Smooth muscle cell (in vitro differentiated cells): ENCODE measurements at regions not wholly inside any gene's neighbourhood (a gene's known extent, or its start where the extent isn't known, plus 50 kb on each side); places are given as distances from the start of the nearest gene placed in this dataset.
"Not testable (repeated sequence)": the region's sequence is repeated elsewhere in the genome, so short reads cannot be mapped to it uniquely, and the experiment has no call there.

ENCODE experiments used
- DNase-seq: peaks from one replicate; lab custom pipeline; 2025; ENCODE audit not compliant: unreplicated experiment; lab: John Stamatoyannopoulos, UW
- H2AFZ ChIP-seq: fragments of 200-600 bp; sonication (generic); 2 replicates; pipeline ENCODE4 v1.6.0; 2016; ENCODE audit warnings: antibody characterized with exemption, low read depth, mild to moderate bottlenecking
- H3F3A ChIP-seq: fragments of 200-600 bp; sonication (generic); 2 replicates; pipeline ENCODE4 v1.6.0; 2017; ENCODE audit warnings: antibody characterized with exemption, low read depth
- H3K27ac ChIP-seq: fragments of 200-600 bp; sonication (generic); 2 replicates; pipeline ENCODE4 v1.5.1; 2016; ENCODE audit warnings: low read depth, mild to moderate bottlenecking
- H3K27me3 ChIP-seq: fragments of 200-600 bp; sonication (generic); 2 replicates; pipeline ENCODE4 v1.6.1; 2016; ENCODE audit warnings: low read depth, mild to moderate bottlenecking
- H3K36me3 ChIP-seq: fragments of 200-600 bp; sonication (generic); 2 replicates; pipeline ENCODE4 v1.5.1; 2016; ENCODE audit warnings: low read depth
- H3K4me1 ChIP-seq: fragments of 200-600 bp; sonication (generic); 2 replicates; pipeline ENCODE4 v1.5.1; 2016; ENCODE audit warnings: low read depth
- H3K4me2 ChIP-seq: fragments of 200-600 bp; sonication (generic); 2 replicates; pipeline ENCODE4 v1.6.0; 2016; ENCODE audit warnings: mild to moderate bottlenecking
- H3K4me3 ChIP-seq: fragments of 200-600 bp; sonication (generic); 2 replicates; pipeline ENCODE4 v1.5.1; 2016; ENCODE audit warnings: mild to moderate bottlenecking
- H3K79me2 ChIP-seq: fragments of 200-600 bp; sonication (generic); 2 replicates; pipeline ENCODE4 v1.6.0; 2016; ENCODE audit warnings: low read depth, mild to moderate bottlenecking
- H3K9ac ChIP-seq: fragments of 200-600 bp; sonication (generic); 2 replicates; pipeline ENCODE4 v1.6.0; 2016; ENCODE audit warnings: low read depth
- H3K9me3 ChIP-seq: fragments of 200-600 bp; sonication (generic); replicated peaks from 2 replicates; pipeline ENCODE4 v1.5.1; 2016; ENCODE audit warnings: low read depth
- H4K20me1 ChIP-seq: fragments of 200-600 bp; sonication (generic); 2 replicates; pipeline ENCODE4 v1.6.0; 2016; ENCODE audit warnings: low read depth
- CTCF ChIP-seq: fragments of 200-600 bp; sonication (generic); IDR thresholded peaks from 2 replicates; pipeline ENCODE4 v1.5.1; 2017; ENCODE audit warnings: borderline replicate concordance, mild to moderate bottlenecking, antibody characterized with exemption; ENCODE audit not compliant: insufficient read depth, poor library complexity, severe bottlenecking
- WGBS: methylation state at CpG from one replicate; pipeline ENCODE4 v1.1.7; 2016; ENCODE audit warnings: low lambda C conversion rate; 5-methylcytosine and 5-hydroxymethylcytosine counted together

DNA sequence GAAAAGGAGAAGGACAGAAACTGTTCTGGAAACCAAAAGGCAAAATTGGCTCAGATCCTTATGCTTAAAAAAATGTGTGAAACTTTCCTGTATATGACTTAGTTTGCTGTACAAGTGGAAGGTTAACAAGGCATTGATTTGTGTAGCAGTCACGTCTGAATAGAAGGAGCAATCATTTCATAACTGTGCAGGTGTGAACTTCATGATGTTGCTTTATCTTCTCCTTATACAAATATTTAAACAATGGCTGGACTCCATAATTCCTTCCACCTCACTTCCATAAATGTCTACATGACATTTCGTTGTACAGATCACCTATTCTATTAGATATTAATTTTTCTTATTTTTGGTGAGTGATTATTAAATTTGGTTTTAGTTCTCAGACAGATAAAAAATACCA is 382.7 kb upstream of the NPAP1 start:
- no peaks in the 10 kb centered on the region for H4K20me1 ChIP-seq
- 66% methylated on average over 2 of the region's 2 CpGs for WGBS

GRCh38 chr15:24300804-24301368 is 374.7 kb upstream of the NPAP1 start:
- not testable (repeated sequence) for H3K9me3 ChIP-seq, H3K4me3 ChIP-seq, H2AFZ ChIP-seq, H4K20me1 ChIP-seq, H3K79me2 ChIP-seq, H3K4me2 ChIP-seq, DNase-seq, H3K36me3 ChIP-seq, H3K27me3 ChIP-seq, H3F3A ChIP-seq, H3K4me1 ChIP-seq, H3K27ac ChIP-seq, H3K9ac ChIP-seq
- WGBS: 66% methylated on average over 8 of the region's 8 CpGs

More for the DNA sequence above, 382.7 kb upstream of the NPAP1 start:
- Histone ChIP-seq H3K36me3 (no peaks in the 10 kb centered on the region), H3K79me2 (no peaks in the 10 kb centered on the region), H3F3A (no peaks in the 10 kb centered on the region), H3K27me3 (no peaks in the 10 kb centered on the region), H3K9me3 (no peaks in the 10 kb centered on the region), H3K27ac (no peak overlapping the region), H3K9ac (no peak overlapping the region), H2AFZ (no peak overlapping the region), H3K4me3 (no peak overlapping the region), H3K4me2 (no peak overlapping the region), H3K4me1 (no peaks in the 10 kb centered on the region)
- DNase-seq: no peak
- no peak for TF ChIP-seq CTCF

- H3K4me3 ChIP-seq, H3K9me3 ChIP-seq, H3F3A ChIP-seq, H3K27ac ChIP-seq, H2AFZ ChIP-seq, DNase-seq, H3K79me2 ChIP-seq, H3K4me2 ChIP-seq, H3K36me3 ChIP-seq, H3K4me1 ChIP-seq, H3K27me3 ChIP-seq, H3K9ac ChIP-seq, H4K20me1 ChIP-seq: not testable (repeated sequence)
- 82% methylated on average over 1 of the region's 1 CpG for WGBS
Measured at GRCh38 chr15:24301999-24302398, 373.6 kb upstream of the NPAP1 start.

- not testable (repeated sequence) for H3K4me2 ChIP-seq, H4K20me1 ChIP-seq, H3K9me3 ChIP-seq, H3K4me1 ChIP-seq, DNase-seq, H2AFZ ChIP-seq, H3K79me2 ChIP-seq, H3K27me3 ChIP-seq, H3F3A ChIP-seq, H3K9ac ChIP-seq, H3K4me3 ChIP-seq, H3K36me3 ChIP-seq
- H3K27ac ChIP-seq: peak overlapping the region; percentile 45
- WGBS: 68% methylated on average over 2 of the region's 2 CpGs
Measured at GRCh38 chr15:24304747-24305146, 370.8 kb upstream of the NPAP1 start.

- not testable (repeated sequence) for H3K9me3 ChIP-seq, H3F3A ChIP-seq, H3K4me1 ChIP-seq, H3K9ac ChIP-seq, H3K27me3 ChIP-seq, H2AFZ ChIP-seq, H4K20me1 ChIP-seq, DNase-seq, H3K36me3 ChIP-seq, H3K4me3 ChIP-seq, H3K4me2 ChIP-seq, H3K79me2 ChIP-seq
- 19% methylated on average over 1 of the region's 1 CpG for WGBS
- H3K27ac ChIP-seq: peak overlapping the region; percentile 45
Measured at GRCh38 chr15:24305643-24306042, 369.9 kb upstream of the NPAP1 start.

DNA sequence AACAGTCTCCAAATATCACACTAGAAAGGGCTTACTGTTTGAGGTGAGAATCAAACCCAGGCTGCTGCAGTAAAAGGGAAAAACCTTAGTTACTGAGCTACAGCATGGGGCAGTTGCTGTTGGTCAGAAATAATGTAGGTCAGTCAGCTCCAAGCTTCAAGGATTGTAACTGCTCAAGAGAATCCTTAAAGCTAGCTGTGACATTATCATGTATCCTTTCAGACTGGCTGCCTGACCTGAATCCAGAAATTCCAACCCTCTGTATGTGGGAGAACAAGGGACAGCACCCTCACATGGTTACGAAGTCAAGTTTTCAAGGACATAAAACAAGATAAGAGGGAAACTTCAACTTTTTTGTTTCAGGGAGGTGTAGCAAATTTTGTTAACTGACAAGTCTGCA is 365.9 kb upstream of the NPAP1 start:
- H3K36me3 ChIP-seq, H3K4me3 ChIP-seq, H3K4me1 ChIP-seq, H3K4me2 ChIP-seq, H2AFZ ChIP-seq, H3F3A ChIP-seq, H3K79me2 ChIP-seq, H3K27me3 ChIP-seq, H3K9me3 ChIP-seq, H4K20me1 ChIP-seq, H3K27ac ChIP-seq, DNase-seq, H3K9ac ChIP-seq: not testable (repeated sequence)
- 75% methylated on average over 1 of the region's 1 CpG for WGBS

GRCh38 chr15:24311692-24312091 is 363.9 kb upstream of the NPAP1 start:
- H4K20me1 ChIP-seq, H3K36me3 ChIP-seq, DNase-seq, H3K27me3 ChIP-seq, H3K4me1 ChIP-seq, H2AFZ ChIP-seq, H3F3A ChIP-seq, H3K9ac ChIP-seq, H3K4me2 ChIP-seq, H3K79me2 ChIP-seq, H3K4me3 ChIP-seq, H3K9me3 ChIP-seq, H3K27ac ChIP-seq: not testable (repeated sequence)
- 34% methylated on average over 3 of the region's 3 CpGs for WGBS

DNA sequence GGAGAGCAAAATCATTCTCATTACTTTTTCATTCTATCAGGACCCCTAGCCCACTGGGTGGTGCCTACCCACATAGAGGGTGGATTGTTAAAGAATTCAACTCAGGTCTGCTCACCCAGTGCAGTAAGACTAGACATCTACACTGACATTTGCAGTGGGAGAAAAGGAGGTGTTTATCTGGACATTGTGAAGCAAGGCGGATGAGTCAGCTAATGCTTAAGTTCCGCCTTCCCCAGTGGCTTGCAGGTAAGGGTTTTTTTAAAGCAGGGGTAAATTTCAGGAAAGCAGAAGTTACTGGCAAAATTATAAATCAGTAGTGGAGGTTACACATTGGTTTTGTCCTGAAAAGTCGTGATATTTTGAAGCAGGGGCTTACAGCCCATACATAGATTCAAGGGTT is 359.2 kb upstream of the NPAP1 start:
- H4K20me1 ChIP-seq, H3K27me3 ChIP-seq, H3K27ac ChIP-seq, H3K4me3 ChIP-seq, H3K4me1 ChIP-seq, H3F3A ChIP-seq, H3K4me2 ChIP-seq, H3K36me3 ChIP-seq, H3K9ac ChIP-seq, DNase-seq, H3K79me2 ChIP-seq, H2AFZ ChIP-seq, H3K9me3 ChIP-seq: not testable (repeated sequence)
- 43% methylated on average over 3 of the region's 3 CpGs for WGBS
